ENCODE measurements at regions not wholly inside any gene's neighbourhood (a gene's known extent, or its start where the extent isn't known, plus 50 kb on each side); places are given as distances from the start of the nearest gene placed in this dataset.

DNA sequence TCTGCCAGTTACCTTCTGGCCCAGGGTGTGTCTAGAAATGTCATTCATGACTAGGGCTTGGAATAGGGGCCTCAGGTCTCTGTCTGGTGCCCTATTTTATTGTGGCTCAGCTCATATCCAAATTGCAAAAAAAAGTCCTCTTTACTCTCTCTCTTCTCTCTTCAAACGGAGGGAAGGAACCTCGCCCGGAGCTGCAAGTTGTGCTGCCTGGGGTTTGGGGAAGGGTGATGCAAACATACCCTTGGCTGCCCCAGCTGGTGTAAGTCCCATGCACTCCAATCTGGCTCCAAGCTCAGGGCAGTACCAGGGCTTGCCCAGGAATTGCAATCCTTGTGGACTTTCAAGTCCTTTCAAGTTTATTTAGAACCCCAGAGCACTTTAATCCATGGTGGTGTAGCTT, 549.6 kb downstream of the PCDH17 start:
- H3K27me3 ChIP-seq: no peaks in the 10 kb centered on the region
- no peak for DNase-seq
- no peak overlapping the region for H3K4me3 ChIP-seq
- H3K9me3 ChIP-seq: no peaks in the 10 kb centered on the region
- no peak overlapping the region for H3K27ac ChIP-seq
- H3K4me1 ChIP-seq: no peaks in the 10 kb centered on the region
- no peaks in the 10 kb centered on the region for H3K36me3 ChIP-seq
- TF ChIP-seq, protein P1, sequence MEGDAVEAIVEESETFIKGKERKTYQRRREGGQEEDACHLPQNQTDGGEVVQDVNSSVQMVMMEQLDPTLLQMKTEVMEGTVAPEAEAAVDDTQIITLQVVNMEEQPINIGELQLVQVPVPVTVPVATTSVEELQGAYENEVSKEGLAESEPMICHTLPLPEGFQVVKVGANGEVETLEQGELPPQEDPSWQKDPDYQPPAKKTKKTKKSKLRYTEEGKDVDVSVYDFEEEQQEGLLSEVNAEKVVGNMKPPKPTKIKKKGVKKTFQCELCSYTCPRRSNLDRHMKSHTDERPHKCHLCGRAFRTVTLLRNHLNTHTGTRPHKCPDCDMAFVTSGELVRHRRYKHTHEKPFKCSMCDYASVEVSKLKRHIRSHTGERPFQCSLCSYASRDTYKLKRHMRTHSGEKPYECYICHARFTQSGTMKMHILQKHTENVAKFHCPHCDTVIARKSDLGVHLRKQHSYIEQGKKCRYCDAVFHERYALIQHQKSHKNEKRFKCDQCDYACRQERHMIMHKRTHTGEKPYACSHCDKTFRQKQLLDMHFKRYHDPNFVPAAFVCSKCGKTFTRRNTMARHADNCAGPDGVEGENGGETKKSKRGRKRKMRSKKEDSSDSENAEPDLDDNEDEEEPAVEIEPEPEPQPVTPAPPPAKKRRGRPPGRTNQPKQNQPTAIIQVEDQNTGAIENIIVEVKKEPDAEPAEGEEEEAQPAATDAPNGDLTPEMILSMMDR (IDR thresholded peaks at IDR 0.05): no peak
- no peak for TF ChIP-seq POLR2A (IDR thresholded peaks at IDR 0.05)

DNA sequence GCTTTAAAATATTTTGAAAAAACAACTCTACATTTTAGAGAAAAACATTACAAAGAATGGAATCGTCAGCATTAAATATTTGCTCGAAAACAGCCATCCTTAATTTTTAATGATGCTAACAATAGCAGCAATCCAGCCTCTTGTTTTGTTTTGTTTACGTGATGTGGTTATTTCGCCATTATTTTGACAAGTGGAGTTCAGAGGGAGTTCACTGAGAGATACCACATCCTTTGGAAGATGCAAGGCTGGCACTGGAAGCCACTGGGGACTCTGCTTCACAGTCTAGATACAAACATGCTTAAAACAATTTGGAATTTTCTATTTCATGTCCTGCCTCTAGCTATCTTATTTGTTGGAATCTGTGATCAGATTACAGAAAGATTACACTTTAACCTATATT, 556.3 kb downstream of the PCDH17 start:
- Histone ChIP-seq H3K36me3 (no peaks in the 10 kb centered on the region), H3K4me3 (no peak overlapping the region), H3K9me3 (no peaks in the 10 kb centered on the region), H3K27ac (no peak overlapping the region), H3K27me3 (no peaks in the 10 kb centered on the region), H3K4me1 (no peaks in the 10 kb centered on the region)
- TF ChIP-seq, protein P1 (IDR thresholded peaks at IDR 0.05): no peak
- TF ChIP-seq POLR2A (IDR thresholded peaks at IDR 0.05): no peak
- DNase-seq: no peak

DNA sequence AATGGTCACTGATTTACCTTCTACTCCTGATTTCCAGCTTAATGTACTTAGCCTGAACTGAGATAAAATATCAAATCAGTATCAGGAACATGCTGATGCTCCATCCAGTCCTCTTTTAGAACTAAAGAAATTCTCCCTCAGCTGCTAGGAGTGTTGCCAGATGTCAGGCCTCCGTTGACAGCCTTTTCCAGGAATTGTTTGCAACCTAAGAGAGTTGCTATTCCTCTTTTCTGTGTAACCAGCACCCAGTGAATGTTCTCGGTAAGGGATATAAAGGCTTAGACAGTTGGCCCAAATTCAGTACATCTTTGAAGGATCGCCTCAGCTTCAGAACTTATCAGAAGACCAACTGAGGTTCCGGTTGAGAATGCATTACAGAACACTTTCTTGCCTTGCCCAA, 559.0 kb downstream of the PCDH17 start:
- no peaks in the 10 kb centered on the region for H3K4me1 ChIP-seq
- H3K27me3 ChIP-seq: no peaks in the 10 kb centered on the region
- H3K27ac ChIP-seq: no peak overlapping the region
- no peaks in the 10 kb centered on the region for H3K36me3 ChIP-seq
- H3K4me3 ChIP-seq: no peak overlapping the region
- H3K9me3 ChIP-seq: no peaks in the 10 kb centered on the region
- TF ChIP-seq POLR2A (IDR thresholded peaks at IDR 0.05): no peak
- TF ChIP-seq, protein P1 (IDR thresholded peaks at IDR 0.05): no peak
- DNase-seq: no peak

DNA sequence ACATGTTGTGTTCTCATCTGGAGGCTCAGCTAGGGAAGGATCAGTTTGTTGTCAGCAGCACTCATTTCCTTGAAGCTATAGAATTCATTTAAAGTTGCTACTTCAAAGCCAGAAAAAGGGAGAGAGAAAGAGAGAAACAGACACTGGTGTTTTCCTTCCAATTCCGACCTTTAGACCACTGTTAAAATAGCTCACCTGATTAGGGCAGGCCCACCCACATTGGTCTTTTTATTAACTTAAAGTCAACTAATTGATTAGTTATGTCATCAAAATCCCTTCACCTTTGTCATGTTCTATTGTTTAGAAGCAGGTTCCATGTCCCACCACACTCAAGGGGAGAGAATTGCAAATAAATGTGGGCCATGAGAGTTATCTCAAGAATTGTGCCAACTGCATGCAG, 560.2 kb downstream of the PCDH17 start:
- TF ChIP-seq, protein P1 (IDR thresholded peaks at IDR 0.05): no peak
- no peak for TF ChIP-seq POLR2A (IDR thresholded peaks at IDR 0.05)
- no peaks in the 10 kb centered on the region for H3K4me1 ChIP-seq
- no peak for DNase-seq
- no peaks in the 10 kb centered on the region for H3K36me3 ChIP-seq
- H3K9me3 ChIP-seq: no peaks in the 10 kb centered on the region
- H3K4me3 ChIP-seq: no peak overlapping the region
- no peak overlapping the region for H3K27ac ChIP-seq
- H3K27me3 ChIP-seq: no peaks in the 10 kb centered on the region

DNA sequence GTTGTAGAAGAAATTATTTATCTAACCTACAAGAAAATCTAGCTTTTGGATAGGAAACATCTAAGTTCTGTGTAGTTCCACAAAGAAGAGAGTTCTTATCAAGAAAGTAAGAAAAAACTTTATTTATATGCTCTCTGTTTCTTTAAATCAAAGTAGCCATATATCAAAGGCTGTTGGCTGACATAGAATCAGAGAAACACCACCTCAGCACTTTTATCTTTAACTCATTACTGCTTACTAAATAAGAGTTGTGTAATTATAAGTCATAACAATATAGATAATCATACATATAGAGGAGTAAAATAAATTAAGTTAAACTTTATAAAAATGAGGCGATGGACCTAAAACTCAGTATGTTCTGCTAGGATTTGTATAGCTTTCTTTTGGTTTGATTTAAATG, 570.6 kb downstream of the PCDH17 start:
- H3K27ac ChIP-seq: no peak overlapping the region
- H3K4me1 ChIP-seq: no peaks in the 10 kb centered on the region
- TF ChIP-seq POLR2A (IDR thresholded peaks at IDR 0.05): no peak
- TF ChIP-seq, protein P1 (IDR thresholded peaks at IDR 0.05): no peak
- H3K36me3 ChIP-seq: no peaks in the 10 kb centered on the region
- H3K4me3 ChIP-seq: no peak overlapping the region
- no peak for DNase-seq
- no peaks in the 10 kb centered on the region for H3K27me3 ChIP-seq
- H3K9me3 ChIP-seq: no peaks in the 10 kb centered on the region

DNA sequence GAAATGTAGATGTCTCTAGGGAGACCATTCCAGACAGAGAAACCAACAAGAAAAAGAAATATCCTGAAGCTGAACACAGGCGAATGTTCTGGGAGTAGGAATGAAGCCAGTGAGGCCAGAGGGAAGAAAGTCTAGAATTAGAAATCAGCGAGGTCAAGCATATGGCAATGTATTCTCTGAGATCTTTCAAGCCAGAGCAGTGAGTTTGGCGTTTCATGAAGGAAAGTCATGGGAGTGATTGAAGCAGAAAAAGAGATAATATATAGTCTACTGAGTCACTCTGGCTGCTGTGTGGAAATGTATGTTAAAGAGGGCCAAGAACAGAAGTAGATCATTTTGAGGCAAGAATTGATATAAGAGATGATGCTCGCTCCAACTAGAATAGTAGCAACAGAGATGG, 576.0 kb downstream of the PCDH17 start:
- H3K27me3 ChIP-seq: no peaks in the 10 kb centered on the region
- no peaks in the 10 kb centered on the region for H3K9me3 ChIP-seq
- H3K36me3 ChIP-seq: no peaks in the 10 kb centered on the region
- no peak overlapping the region for H3K27ac ChIP-seq
- TF ChIP-seq, protein P1 (IDR thresholded peaks at IDR 0.05): no peak
- no peak for TF ChIP-seq POLR2A (IDR thresholded peaks at IDR 0.05)
- DNase-seq: no peak
- no peak overlapping the region for H3K4me3 ChIP-seq
- no peaks in the 10 kb centered on the region for H3K4me1 ChIP-seq

All from Peyer's patch (tissue), 4 donors.